HL-60 (cell line): ENCODE measurements at regions not wholly inside any gene's neighbourhood (a gene's known extent, or its start where the extent isn't known, plus 50 kb on each side); places are given as distances from the start of the nearest gene placed in this dataset.
"Not testable (repeated sequence)": the region's sequence is repeated elsewhere in the genome, so short reads cannot be mapped to it uniquely, and the experiment has no call there.

ENCODE experiments used
- DNase-seq, 2 experiments: peaks; one replicate each; pipeline ENCODE4 v3.0.0-alpha.2; 2010 to 2020; ENCODE audit warnings: low read depth in 1 of 2, low spot score in 1 of 2
- H3K27ac ChIP-seq: fragments of 250-450 bp; sonication (Bioruptor Pico); replicated peaks from 2 replicates; pipeline ENCODE4 v1.5.1; 2020; ENCODE audit warnings: mild to moderate bottlenecking, moderate library complexity
- H3K27me3 ChIP-seq: fragments of 250-450 bp; sonication (Bioruptor Pico); 2 replicates; pipeline ENCODE4 v1.5.1; 2021; ENCODE audit warnings: mild to moderate bottlenecking, moderate library complexity; ENCODE audit not compliant: insufficient read depth, poor library complexity, severe bottlenecking
- H3K4me3 ChIP-seq: replicated peaks from 2 replicates; pipeline ENCODE4 v1.5.1; 2011; ENCODE audit warnings: mild to moderate bottlenecking, control low read depth, low read length; ENCODE audit not compliant: insufficient read depth
- GABPA ChIP-seq: IDR thresholded peaks from 2 replicates; pipeline ENCODE4 v1.6.1; 2012; ENCODE audit warnings: low read depth
- POLR2AphosphoS5 ChIP-seq: IDR thresholded peaks from 2 replicates; pipeline ENCODE4 v1.6.1; 2012; ENCODE audit warnings: low read depth
- SPI1 ChIP-seq: IDR thresholded peaks from 2 replicates; pipeline ENCODE4 v1.6.1; 2012; ENCODE audit warnings: low read depth, mild to moderate bottlenecking, borderline replicate concordance
- TF ChIP-seq, protein P1 (sequence below): IDR thresholded peaks from 2 replicates; pipeline ENCODE4 v1.6.1; 2012; ENCODE audit warnings: low read depth; ENCODE audit not compliant: insufficient replicate concordance
- TF ChIP-seq, protein P2 (sequence below): IDR thresholded peaks from one replicate; pipeline ENCODE4 v1.5.1; 2011; ENCODE audit warnings: low read length, control low read depth, inconsistent platforms; ENCODE audit not compliant: insufficient read depth

GRCh38 chr2:57491213-57491612, 555.4 kb upstream of the VRK2 start:
- H3K27ac ChIP-seq, result peak overlapping the region; percentile 49
- no peak overlapping the region for H3K4me3 ChIP-seq
- TF ChIP-seq GABPA (no peak), POLR2AphosphoS5 (no peak), SPI1 (no peak)
- TF ChIP-seq, protein P1, sequence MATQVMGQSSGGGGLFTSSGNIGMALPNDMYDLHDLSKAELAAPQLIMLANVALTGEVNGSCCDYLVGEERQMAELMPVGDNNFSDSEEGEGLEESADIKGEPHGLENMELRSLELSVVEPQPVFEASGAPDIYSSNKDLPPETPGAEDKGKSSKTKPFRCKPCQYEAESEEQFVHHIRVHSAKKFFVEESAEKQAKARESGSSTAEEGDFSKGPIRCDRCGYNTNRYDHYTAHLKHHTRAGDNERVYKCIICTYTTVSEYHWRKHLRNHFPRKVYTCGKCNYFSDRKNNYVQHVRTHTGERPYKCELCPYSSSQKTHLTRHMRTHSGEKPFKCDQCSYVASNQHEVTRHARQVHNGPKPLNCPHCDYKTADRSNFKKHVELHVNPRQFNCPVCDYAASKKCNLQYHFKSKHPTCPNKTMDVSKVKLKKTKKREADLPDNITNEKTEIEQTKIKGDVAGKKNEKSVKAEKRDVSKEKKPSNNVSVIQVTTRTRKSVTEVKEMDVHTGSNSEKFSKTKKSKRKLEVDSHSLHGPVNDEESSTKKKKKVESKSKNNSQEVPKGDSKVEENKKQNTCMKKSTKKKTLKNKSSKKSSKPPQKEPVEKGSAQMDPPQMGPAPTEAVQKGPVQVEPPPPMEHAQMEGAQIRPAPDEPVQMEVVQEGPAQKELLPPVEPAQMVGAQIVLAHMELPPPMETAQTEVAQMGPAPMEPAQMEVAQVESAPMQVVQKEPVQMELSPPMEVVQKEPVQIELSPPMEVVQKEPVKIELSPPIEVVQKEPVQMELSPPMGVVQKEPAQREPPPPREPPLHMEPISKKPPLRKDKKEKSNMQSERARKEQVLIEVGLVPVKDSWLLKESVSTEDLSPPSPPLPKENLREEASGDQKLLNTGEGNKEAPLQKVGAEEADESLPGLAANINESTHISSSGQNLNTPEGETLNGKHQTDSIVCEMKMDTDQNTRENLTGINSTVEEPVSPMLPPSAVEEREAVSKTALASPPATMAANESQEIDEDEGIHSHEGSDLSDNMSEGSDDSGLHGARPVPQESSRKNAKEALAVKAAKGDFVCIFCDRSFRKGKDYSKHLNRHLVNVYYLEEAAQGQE, result no peak
- TF ChIP-seq, protein P2, sequence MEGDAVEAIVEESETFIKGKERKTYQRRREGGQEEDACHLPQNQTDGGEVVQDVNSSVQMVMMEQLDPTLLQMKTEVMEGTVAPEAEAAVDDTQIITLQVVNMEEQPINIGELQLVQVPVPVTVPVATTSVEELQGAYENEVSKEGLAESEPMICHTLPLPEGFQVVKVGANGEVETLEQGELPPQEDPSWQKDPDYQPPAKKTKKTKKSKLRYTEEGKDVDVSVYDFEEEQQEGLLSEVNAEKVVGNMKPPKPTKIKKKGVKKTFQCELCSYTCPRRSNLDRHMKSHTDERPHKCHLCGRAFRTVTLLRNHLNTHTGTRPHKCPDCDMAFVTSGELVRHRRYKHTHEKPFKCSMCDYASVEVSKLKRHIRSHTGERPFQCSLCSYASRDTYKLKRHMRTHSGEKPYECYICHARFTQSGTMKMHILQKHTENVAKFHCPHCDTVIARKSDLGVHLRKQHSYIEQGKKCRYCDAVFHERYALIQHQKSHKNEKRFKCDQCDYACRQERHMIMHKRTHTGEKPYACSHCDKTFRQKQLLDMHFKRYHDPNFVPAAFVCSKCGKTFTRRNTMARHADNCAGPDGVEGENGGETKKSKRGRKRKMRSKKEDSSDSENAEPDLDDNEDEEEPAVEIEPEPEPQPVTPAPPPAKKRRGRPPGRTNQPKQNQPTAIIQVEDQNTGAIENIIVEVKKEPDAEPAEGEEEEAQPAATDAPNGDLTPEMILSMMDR, result no peak
- no peaks in the 10 kb centered on the region for H3K27me3 ChIP-seq
- no peak for DNase-seq

- not testable (repeated sequence) for H3K27me3 ChIP-seq, H3K4me3 ChIP-seq, DNase-seq, H3K27ac ChIP-seq
Observed at GRCh38 chr2:57493966-57494365, 552.6 kb upstream of the VRK2 start.

- Histone ChIP-seq H3K27ac (no peak overlapping the region), H3K4me3 (no peak overlapping the region), H3K27me3 (no peaks in the 10 kb centered on the region)
- peak in 1 of 2 experiments; percentile 42 for DNase-seq
- no peak for TF ChIP-seq GABPA
- TF ChIP-seq SPI1, result no peak
- TF ChIP-seq, protein P1, result no peak
- no peak for TF ChIP-seq POLR2AphosphoS5
- TF ChIP-seq, protein P2, result peak; percentile 77
Observed at GRCh38 chr2:57497489-57498096, 549.0 kb upstream of the VRK2 start.

DNA sequence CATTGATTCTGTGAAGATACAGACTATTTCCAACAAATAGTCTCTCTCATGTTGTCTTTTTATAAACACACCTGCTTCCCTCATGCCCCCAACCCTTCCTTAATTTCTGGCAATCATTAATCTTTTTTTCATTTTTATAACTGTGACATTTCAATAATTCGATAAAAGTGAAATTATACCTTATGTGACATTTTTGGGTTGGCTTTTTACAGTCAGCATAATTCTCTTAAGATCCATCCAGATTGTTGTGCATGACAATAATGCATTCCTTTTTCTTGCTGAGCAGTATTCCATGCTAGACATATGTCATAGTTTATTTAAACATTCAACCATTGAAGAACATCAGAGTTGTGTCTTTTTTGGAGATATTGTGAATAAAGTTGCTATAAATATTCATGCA, 541.8 kb upstream of the VRK2 start:
- Histone ChIP-seq H3K27ac (no peak overlapping the region), H3K27me3 (no peaks in the 10 kb centered on the region), H3K4me3 (no peak overlapping the region)
- TF ChIP-seq SPI1, result no peak
- TF ChIP-seq GABPA, result no peak
- TF ChIP-seq, protein P1, result no peak
- TF ChIP-seq, protein P2, result no peak
- TF ChIP-seq POLR2AphosphoS5, result no peak
- DNase-seq, result no peak
